Fibroblast of villous mesenchyme (primary cell): ENCODE measurements at regions not wholly inside any gene's neighbourhood (a gene's known extent, or its start where the extent isn't known, plus 50 kb on each side); places are given as distances from the start of the nearest gene placed in this dataset.

Experiments used
- DNase-seq: peaks from one replicate; pipeline ENCODE4 v3.0.0-alpha.2; 2010; ENCODE audit warnings: low read depth
- H3K4me3 ChIP-seq: 2 replicates; pipeline ENCODE4 v1.5.1; 2011; ENCODE audit warnings: low read depth, mild to moderate bottlenecking, low read length
- TF ChIP-seq, protein P1 (sequence below): IDR thresholded peaks from 2 replicates; pipeline ENCODE4 v1.5.1; 2012; ENCODE audit warnings: low read depth, mild to moderate bottlenecking, low read length; ENCODE audit not compliant: insufficient read depth

DNA sequence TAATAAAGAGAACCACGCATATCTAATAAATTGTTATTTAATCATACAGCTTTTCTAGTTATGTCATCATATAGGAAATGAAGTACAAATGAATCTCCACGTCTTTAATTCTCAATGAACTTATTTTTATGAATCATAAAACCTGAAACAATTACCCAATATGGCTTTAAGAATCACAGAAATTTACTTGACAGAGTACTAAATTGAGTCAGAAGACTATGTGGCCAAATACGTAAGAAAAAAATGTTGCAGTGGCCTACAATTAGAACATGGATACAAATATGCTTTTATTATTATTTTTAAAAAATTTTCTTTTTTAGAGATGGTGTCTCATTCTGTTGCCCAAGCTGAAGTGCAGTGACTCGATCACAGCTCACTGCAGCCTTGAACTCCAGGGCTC lies 584.7 kb upstream of the SLC35B3 start:
- TF ChIP-seq, protein P1, sequence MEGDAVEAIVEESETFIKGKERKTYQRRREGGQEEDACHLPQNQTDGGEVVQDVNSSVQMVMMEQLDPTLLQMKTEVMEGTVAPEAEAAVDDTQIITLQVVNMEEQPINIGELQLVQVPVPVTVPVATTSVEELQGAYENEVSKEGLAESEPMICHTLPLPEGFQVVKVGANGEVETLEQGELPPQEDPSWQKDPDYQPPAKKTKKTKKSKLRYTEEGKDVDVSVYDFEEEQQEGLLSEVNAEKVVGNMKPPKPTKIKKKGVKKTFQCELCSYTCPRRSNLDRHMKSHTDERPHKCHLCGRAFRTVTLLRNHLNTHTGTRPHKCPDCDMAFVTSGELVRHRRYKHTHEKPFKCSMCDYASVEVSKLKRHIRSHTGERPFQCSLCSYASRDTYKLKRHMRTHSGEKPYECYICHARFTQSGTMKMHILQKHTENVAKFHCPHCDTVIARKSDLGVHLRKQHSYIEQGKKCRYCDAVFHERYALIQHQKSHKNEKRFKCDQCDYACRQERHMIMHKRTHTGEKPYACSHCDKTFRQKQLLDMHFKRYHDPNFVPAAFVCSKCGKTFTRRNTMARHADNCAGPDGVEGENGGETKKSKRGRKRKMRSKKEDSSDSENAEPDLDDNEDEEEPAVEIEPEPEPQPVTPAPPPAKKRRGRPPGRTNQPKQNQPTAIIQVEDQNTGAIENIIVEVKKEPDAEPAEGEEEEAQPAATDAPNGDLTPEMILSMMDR: no peak
- no peak overlapping the region for H3K4me3 ChIP-seq
- DNase-seq: no peak

DNA sequence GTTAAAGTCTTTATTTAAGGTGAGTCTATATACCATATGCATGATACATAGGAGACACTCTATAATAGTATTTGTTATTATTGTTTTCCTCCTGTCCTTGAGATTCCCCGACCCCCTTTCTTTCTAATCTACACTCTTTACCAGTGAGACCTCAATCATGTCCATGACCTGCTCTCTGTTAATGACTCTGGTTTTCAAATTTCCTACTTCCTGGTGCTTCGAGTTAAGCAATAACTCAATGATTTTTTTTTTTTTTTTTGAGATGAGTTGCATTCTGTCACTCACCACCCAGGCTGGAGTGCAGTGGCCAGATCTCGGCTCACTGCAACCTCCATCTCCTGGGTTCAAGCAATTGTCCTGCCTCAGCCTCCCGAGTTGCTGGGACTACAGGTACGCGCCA lies 574.6 kb upstream of the SLC35B3 start:
- DNase-seq: no peak
- TF ChIP-seq, protein P1: no peak
- H3K4me3 ChIP-seq: no peak overlapping the region

DNA sequence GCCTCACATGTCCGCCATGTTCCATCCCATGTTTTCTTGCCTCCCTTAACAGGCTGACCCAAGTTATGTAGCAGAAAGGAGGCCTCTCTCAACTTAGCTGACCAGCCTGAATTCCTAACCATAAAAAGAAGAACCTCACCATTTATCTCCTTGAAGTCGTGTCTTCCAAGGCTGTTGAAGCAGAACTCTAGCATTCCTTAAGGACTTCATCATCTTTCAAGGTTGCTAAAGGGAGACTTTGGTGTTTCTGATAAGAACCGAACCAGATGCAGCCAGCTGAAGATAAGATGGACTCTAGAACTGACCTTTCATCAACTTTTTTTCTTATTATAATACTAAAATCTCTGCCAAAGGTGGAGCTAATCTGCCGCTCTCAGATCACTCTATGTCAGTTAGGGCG lies 571.7 kb upstream of the SLC35B3 start:
- TF ChIP-seq, protein P1: no peak
- H3K4me3 ChIP-seq: no peak overlapping the region
- no peak for DNase-seq

DNA sequence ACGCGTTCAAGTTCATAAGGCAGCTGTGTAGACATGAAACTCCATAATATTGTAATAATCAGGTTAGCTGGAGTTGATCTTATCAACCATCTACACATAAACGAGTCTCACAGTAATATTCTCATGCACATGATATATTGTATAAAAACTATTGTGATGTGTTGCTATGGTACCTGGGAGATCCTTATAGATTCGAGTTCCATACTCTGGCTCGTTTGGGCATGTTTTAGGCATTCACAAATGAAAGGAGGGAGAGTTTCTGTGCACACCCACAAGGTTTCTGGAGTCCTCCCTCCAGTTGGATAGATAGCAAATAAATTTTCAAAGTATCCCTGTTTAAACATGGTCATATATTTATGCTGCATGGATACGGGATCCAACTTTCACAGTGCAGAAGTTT lies 567.5 kb upstream of the SLC35B3 start:
- TF ChIP-seq, protein P1: no peak
- DNase-seq: no peak
- H3K4me3 ChIP-seq: no peak overlapping the region

DNA sequence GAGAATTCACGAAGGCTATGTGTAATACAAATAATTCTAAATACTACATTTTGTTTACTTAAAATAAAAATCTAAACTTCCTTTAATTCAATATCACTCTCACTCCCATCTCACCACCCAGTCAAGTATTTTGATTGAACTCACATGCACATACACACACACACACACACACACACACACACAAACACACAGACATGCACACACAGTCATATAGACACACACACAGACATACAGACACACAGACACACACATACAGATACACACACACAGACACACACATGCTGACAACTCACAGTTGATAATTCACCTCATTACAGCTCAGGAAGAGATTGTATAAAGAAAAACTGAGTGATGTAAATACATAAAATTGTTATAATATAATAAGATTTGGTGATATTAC lies 559.8 kb upstream of the SLC35B3 start:
- DNase-seq: no peak
- H3K4me3 ChIP-seq: no peak overlapping the region
- TF ChIP-seq, protein P1: no peak

DNA sequence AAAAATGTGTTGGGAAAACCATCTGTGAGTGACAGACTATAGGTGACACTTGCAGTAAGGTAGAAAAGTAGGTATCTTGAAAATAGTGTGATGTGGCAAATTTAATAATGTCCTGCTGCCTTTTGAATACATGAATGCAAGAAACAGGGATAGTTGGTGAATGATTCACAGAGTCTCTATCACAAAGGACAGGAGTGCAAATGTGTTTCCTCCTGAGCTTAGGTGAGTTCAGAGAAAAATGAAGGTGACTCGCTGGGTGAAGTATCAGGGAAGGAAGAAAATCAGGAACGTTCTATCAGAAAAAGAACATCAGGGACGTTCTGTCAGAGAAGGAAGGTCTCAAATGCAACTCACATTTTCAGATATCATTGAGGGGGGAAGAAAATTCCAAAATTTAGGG lies 557.8 kb upstream of the SLC35B3 start:
- no peak overlapping the region for H3K4me3 ChIP-seq

DNA sequence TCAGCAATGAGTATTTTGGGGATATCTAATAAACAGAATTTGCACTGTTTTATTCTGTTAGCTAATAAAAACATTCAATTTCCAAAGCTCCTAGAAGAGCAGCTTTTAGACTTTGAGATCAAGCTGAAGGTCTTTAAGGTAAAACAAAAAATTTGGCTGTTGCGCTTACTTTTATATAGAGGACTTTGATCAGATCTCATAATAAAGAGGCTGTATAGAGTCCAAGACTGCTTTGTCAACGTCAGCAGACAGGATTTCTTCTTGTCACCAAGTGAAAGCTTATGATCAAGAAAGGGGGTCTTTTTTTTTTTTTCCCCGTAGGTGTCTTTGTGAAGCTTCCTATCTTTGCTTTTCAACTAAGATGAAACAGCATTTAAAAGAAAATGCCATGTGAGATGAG lies 556.5 kb upstream of the SLC35B3 start:
- no peak for DNase-seq
- no peak overlapping the region for H3K4me3 ChIP-seq
- TF ChIP-seq, protein P1: no peak

More for the DNA sequence above, 557.8 kb upstream of the SLC35B3 start:
- DNase-seq: no peak
- TF ChIP-seq, protein P1: no peak
